HG02610 (cell line): ENCODE measurements at regions not wholly inside any gene's neighbourhood (a gene's known extent, or its start where the extent isn't known, plus 50 kb on each side); places are given as distances from the start of the nearest gene placed in this dataset.

Experiments used
- ATAC-seq: cut with Tn5 transposase; IDR thresholded peaks from one replicate; pipeline ENCODE4 v1.9.1; 2021; ENCODE audit warnings: mild to moderate bottlenecking, moderate library complexity; ENCODE audit not compliant: unreplicated experiment

DNA sequence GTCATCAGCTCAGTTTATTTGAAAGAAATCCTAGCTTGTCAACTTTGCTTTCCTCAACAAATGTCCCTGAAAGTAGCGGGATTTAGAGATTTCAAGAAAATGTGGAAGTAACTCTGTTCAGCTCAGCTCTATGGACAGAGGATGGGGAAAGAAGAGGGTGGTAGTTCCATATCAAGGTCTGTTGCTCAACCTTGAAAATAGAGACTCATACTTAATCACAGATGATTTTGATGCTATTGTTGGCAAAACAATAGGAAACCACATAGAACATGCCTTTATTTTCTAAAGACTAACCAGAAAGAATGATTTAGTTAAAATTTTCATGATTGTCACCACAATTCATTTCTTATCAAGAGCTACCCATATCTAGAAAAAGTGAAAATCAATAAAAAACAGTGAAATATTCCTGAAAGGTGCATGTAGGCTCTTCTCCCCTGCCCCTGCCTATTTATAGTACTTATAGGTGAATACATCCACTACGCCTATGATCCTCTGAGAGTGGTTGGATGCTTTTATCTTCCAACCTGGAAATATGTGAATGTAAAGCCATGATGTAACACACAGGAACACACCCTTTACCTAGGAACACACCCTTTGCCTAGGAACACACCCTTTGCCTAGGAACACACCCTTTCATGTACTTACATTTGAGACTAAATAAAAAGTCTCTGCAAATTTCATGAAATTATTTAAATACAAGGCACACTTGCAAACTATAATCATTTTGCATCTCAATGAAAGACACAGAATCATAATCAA is 65.8 kb downstream of the ETAA1 start:
- no peak for ATAC-seq

GRCh38 chr2:67463810-67464209 is 66.7 kb downstream of the ETAA1 start:
- no peak for ATAC-seq

DNA sequence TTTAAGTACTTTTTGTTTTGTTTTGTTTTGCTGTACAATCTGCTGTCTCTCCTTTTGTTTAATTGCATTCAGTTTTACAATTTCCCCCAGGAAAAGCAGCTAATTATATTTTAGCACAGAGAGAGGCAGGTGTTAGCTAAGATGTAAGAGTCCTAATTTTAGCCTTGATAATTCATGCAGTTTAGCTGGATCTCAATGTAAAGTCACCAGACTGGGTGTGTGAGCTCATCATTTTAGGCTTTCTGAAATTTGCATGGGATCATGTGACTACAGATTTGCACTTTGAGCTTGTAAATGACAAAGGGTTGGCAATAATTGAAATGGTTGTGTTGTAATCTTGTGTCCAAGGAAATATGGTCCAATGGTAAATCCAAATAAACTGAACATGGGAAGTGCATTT is 68.5 kb downstream of the ETAA1 start:
- no peak for ATAC-seq

GRCh38 chr2:67466734-67467133 is 69.6 kb downstream of the ETAA1 start:
- ATAC-seq = no peak

- no peak for ATAC-seq
Measured at GRCh38 chr2:67471681-67472080, 74.5 kb downstream of the ETAA1 start.

- no peak for ATAC-seq
Measured at GRCh38 chr2:67476809-67477790, 80.0 kb downstream of the ETAA1 start.

GRCh38 chr2:67479261-67479660 is 82.1 kb downstream of the ETAA1 start:
- no peak for ATAC-seq

- ATAC-seq = no peak
Measured at GRCh38 chr2:67485431-67485830, 88.3 kb downstream of the ETAA1 start.

- ATAC-seq = no peak
Measured at GRCh38 chr2:67486041-67486796, 89.1 kb downstream of the ETAA1 start.

DNA sequence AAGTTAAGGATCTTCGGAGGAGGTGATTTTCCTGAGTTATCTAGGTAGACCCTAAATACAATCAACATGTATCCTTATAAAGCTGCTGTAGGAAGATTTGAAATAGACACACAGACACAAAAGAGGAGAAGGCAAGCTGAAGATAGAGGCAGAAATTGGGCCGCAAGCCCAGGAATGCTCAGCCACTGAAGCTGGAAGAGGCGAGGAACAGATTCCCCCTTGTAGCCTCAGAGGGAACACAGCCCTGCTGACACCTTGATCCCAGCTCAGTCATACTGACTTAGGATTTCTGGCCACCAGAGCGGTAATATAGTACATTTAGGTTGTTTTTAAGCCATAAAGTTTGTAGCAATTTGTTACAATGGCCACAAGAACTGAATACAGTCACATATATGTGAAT is 90.9 kb downstream of the ETAA1 start:
- no peak for ATAC-seq

DNA sequence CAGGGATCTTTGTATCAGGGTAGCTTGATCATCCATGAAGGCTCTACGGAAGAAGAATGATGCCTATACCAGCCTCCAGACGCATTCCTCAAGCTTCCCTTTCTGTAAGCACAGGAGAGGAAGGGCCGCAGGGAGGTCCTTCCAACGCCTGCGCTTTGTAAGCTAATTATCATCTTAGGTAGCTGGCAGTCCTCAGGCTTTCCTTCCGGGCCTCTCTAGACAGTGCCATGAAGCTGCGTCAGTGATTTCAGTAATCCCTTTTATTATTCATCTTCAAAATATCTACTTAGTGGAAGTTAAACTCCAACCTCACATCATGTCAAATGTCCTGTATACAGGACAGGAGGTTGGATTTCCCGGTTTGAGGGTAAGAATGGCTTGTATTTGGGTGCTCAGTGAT is 92.3 kb downstream of the ETAA1 start:
- no peak for ATAC-seq

- ATAC-seq = no peak
Measured at GRCh38 chr2:67498931-67499330, 101.8 kb downstream of the ETAA1 start.

DNA sequence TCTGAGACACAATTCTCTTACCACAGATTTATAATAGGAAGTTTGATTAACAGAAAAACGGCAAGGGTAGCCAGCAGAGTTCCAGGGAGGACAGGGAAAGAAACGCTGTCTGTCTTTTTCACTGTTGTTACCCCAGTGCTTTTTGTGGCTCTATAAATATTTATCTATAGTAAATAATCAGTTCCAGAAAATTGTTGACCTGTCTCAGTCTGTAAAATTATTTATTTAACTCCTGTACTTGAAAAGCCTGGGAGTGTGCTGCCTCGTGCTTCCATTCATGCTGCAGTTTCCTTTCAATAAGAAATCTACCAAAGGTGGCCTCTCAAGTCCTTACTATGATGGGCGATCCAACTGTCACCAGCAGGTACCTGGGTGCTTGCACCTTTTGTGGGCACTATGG is 102.9 kb downstream of the ETAA1 start:
- ATAC-seq = no peak

DNA sequence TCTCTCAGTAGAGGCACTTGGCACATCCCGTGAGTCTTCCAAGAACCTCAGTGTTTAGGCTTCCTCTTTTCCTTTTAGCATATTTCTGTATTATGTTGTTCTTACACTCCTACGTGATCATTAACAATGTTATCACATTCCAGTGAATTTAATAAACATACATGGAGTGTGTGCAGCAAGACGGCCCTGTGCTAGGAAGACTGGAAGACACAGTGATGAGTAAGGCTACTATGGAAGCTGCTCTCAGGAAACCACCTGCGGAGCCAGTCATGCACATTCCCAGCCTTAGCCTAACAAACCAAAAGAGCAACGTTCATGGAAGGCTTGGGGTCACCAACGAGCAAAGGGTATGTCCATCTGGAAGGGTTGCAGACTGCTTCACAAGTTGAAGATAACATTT is 103.4 kb downstream of the ETAA1 start:
- ATAC-seq = no peak

DNA sequence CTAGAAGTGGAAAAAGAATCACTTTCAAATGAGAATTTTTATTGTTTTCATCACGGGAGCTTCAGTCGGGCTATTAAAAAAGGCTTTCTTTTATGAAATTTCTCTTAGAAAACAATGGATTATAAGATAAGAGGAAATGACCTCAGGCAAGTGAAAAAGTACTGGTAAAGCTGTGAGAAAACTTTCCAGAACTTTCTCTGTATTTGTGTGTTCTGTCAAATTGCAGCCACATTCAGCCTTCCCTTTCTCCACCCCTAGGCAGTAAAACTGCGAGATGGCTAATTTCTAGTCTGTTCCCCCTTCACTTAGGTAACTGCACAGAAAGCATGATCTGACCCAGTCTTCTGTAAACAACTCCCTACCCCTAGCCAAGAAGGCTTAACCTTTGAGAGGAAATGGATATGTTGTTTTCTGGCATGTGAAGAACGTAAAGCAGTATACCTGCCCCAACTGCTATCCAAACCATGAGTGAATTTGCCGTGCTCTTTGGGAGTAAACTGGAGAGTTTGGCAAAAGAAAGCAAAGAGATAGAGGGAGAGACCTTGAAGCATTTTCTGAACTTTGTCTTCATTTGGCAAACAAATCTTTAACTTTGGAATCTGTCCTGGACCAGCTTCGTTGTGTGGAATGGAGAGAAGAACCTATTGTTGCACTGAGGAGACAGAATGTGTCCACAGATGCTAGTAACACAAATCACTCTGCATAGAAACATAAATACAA is 105.4 kb downstream of the ETAA1 start:
- ATAC-seq = no peak

DNA sequence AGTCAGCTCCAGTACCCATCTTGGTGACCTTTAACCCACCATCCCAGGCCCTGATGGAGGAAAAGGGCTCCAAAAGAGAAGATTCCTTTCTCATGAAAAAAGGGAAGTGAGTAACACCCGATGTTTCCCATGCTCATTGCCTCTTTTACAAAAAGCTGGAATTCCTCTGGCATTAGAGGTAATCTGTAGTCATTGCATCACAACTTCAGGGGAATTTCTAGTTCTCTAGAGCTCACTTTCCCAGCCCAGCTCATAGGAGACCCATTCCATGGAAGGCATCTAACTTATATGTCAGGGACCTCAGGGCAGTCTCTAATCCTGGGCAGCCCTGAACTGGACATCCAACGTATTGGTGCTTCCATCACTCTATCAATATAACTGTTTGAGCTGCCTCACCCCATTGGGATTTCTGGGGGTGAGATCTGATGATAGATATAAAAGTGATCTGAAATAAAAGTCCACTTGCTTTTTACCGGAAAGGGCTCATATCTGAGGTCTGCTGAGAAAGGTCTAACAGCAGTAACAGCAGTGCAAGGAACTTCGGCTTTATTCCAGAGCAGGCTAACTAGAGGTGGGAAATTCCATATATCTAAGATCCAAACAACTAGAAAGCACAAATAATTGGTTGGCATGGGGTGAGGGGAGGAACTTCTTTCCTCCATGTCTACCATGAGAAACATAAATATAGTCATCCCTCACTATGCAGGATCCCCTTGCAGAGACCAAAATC is 106.1 kb downstream of the ETAA1 start:
- no peak for ATAC-seq

GRCh38 chr2:67510745-67511144 is 113.6 kb downstream of the ETAA1 start:
- no peak for ATAC-seq

DNA sequence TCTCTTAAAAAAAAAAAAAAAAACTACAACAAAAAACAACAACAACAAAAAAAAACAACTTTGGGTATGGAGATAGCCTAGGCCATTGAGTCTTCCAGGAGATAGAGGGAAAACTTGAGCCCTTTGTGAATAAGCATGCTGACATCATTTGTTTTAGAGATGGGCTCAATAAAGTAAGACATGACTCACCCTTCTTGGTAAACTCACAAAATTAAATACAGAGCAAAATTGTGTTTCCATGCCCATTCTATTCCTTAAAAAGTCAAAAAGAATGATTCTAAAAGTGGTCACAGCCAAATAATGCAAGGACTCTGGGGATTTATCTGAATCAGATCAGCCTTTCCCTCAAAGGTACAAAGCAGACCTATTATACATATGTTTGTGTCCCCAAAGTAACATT is 117.4 kb downstream of the ETAA1 start:
- no peak for ATAC-seq

DNA sequence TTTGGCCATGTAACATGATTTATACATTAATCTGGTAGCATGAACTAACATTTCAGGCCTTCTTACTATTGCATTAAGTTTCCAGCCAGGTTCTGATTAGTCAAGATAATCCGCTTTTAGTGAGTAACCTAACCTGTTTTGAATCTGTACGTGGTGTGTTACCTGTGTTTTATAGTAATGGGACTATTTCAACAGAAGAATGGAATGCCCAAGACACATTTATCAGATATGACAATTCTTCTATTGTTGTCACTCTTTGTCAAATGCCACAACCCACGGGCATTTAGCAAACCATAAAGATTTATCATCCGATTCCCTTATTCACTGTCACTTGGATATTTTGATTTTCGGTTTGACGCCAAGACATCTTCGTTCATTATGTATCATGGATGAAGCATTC is 117.9 kb downstream of the ETAA1 start:
- no peak for ATAC-seq

- no peak for ATAC-seq
Measured at GRCh38 chr2:67515538-67515937, 118.4 kb downstream of the ETAA1 start.
